Mesenchymal stem cell (in vitro differentiated cells and primary cell): ENCODE measurements at regions not wholly inside any gene's neighbourhood (a gene's known extent, or its start where the extent isn't known, plus 50 kb on each side); places are given as distances from the start of the nearest gene placed in this dataset.
"Not testable (repeated sequence)": the region's sequence is repeated elsewhere in the genome, so short reads cannot be mapped to it uniquely, and the experiment has no call there.

ENCODE experiments used
- DNase-seq: peaks from one replicate; pipeline ENCODE4 v3.0.0-alpha.2; 2013
- H2AFZ ChIP-seq: one replicate; pipeline ENCODE4 v1.6.1; 2013; ENCODE audit warnings: low read depth, mild to moderate bottlenecking, control low read depth, inconsistent platforms, low read length, moderate library complexity
- H2AK5ac ChIP-seq: 2 replicates; pipeline ENCODE4 v1.6.1; 2013; ENCODE audit warnings: low read length, moderate library complexity, mild to moderate bottlenecking, inconsistent platforms; ENCODE audit not compliant: severe bottlenecking
- H2BK120ac ChIP-seq: one replicate; pipeline ENCODE4 v1.6.1; 2013; ENCODE audit warnings: low read depth, mild to moderate bottlenecking, inconsistent platforms, low read length, moderate library complexity
- H2BK12ac ChIP-seq, 2 experiments: one replicate each; pipeline ENCODE4 v1.6.1; 2013; ENCODE audit warnings: inconsistent platforms in 2 of 2, low read length in 2 of 2, mild to moderate bottlenecking in 2 of 2, moderate library complexity in 2 of 2, control low read depth in 1 of 2
- H2BK15ac ChIP-seq: one replicate; pipeline ENCODE4 v1.6.1; 2013; ENCODE audit warnings: mild to moderate bottlenecking, low read depth, inconsistent platforms; ENCODE audit not compliant: poor library complexity, severe bottlenecking
- H2BK5ac ChIP-seq: 2 replicates; pipeline ENCODE4 v1.6.1; 2013; ENCODE audit warnings: low read depth, mild to moderate bottlenecking, low read length, control low read depth, inconsistent platforms; ENCODE audit not compliant: poor library complexity, severe bottlenecking
- H3K14ac ChIP-seq, 2 experiments: one replicate each; pipeline ENCODE4 v1.6.1; 2013; ENCODE audit warnings: inconsistent platforms in 2 of 2, low read length in 2 of 2, control low read depth in 1 of 2, mild to moderate bottlenecking in 1 of 2, moderate library complexity in 1 of 2
- H3K18ac ChIP-seq, 2 experiments: one replicate each; pipeline ENCODE4 v1.6.1; 2013; ENCODE audit warnings: inconsistent platforms in 2 of 2, low read length in 2 of 2, control low read depth in 1 of 2, low read depth in 1 of 2, mild to moderate bottlenecking in 1 of 2
- H3K23ac ChIP-seq, 2 experiments: one replicate each; pipeline ENCODE4 v1.6.1; 2013; ENCODE audit warnings: inconsistent platforms in 2 of 2, low read length in 2 of 2, mild to moderate bottlenecking in 2 of 2, moderate library complexity in 2 of 2, control low read depth in 1 of 2
- H3K27ac ChIP-seq: 2 replicates; pipeline ENCODE4 v1.5.1; 2013; ENCODE audit warnings: mild to moderate bottlenecking, moderate library complexity, low read length, control low read depth, inconsistent platforms; ENCODE audit not compliant: poor library complexity, severe bottlenecking
- H3K27me3 ChIP-seq, 2 experiments: 2 replicates each; pipeline versions ENCODE4 v1.6.1 to v1.7.0; 2013; ENCODE audit warnings: low read length in 2 of 2, mild to moderate bottlenecking in 2 of 2, moderate library complexity in 2 of 2, control low read depth in 1 of 2, inconsistent platforms in 1 of 2; ENCODE audit not compliant: control insufficient read depth in 1 of 2, insufficient read depth in 1 of 2
- H3K36me3 ChIP-seq, 2 experiments: 2 replicates each; pipeline versions ENCODE4 v1.6.1 to v1.7.0; 2013; ENCODE audit warnings: low read length in 2 of 2, control low read depth in 1 of 2, inconsistent platforms in 1 of 2, low read depth in 1 of 2, mild to moderate bottlenecking in 1 of 2; ENCODE audit not compliant: insufficient read depth in 2 of 2, control insufficient read depth in 1 of 2
- H3K4ac ChIP-seq, 2 experiments: one replicate each; pipeline ENCODE4 v1.6.1; 2013; ENCODE audit warnings: inconsistent platforms in 2 of 2, low read length in 2 of 2, mild to moderate bottlenecking in 2 of 2, moderate library complexity in 2 of 2, control low read depth in 1 of 2, low read depth in 1 of 2
- H3K4me1 ChIP-seq: 2 replicates; pipeline ENCODE4 v1.6.1; 2013; ENCODE audit warnings: low read depth, low read length, control low read depth; ENCODE audit not compliant: control insufficient read depth, insufficient read depth
- H3K4me2 ChIP-seq: 2 replicates; pipeline ENCODE4 v1.6.1; 2013; ENCODE audit warnings: low read length, mild to moderate bottlenecking, inconsistent platforms; ENCODE audit not compliant: poor library complexity, severe bottlenecking
- H3K4me3 ChIP-seq, 2 experiments: 2 replicates each; pipeline versions ENCODE4 v1.5.1 to v1.7.0; 2013; ENCODE audit warnings: low read length in 2 of 2, mild to moderate bottlenecking in 2 of 2, control low read depth in 1 of 2, low read depth in 1 of 2; ENCODE audit not compliant: insufficient read depth in 1 of 2
- H3K79me1 ChIP-seq: replicated peaks from 2 replicates; pipeline ENCODE4 v1.6.1; 2013; ENCODE audit warnings: mild to moderate bottlenecking, control low read depth, low read length, inconsistent platforms; ENCODE audit not compliant: poor library complexity, severe bottlenecking
- H3K9ac ChIP-seq: 2 replicates; pipeline ENCODE4 v1.7.0; 2013; ENCODE audit warnings: mild to moderate bottlenecking, low read length, moderate library complexity
- H3K9me3 ChIP-seq: 2 replicates; pipeline ENCODE4 v1.7.0; 2013; ENCODE audit warnings: mild to moderate bottlenecking, low read length; ENCODE audit not compliant: control insufficient read depth
- H4K8ac ChIP-seq: one replicate; pipeline ENCODE4 v1.6.1; 2013; ENCODE audit warnings: inconsistent platforms, mild to moderate bottlenecking, low read length, moderate library complexity
- H4K91ac ChIP-seq: one replicate; pipeline ENCODE4 v1.6.1; 2013; ENCODE audit warnings: mild to moderate bottlenecking, low read length, inconsistent platforms
- WGBS: methylation state at CpG from one replicate; pipeline ENCODE4 v1.1.7; 2013; ENCODE audit warnings: mixed read lengths; 5-methylcytosine and 5-hydroxymethylcytosine counted together

DNA sequence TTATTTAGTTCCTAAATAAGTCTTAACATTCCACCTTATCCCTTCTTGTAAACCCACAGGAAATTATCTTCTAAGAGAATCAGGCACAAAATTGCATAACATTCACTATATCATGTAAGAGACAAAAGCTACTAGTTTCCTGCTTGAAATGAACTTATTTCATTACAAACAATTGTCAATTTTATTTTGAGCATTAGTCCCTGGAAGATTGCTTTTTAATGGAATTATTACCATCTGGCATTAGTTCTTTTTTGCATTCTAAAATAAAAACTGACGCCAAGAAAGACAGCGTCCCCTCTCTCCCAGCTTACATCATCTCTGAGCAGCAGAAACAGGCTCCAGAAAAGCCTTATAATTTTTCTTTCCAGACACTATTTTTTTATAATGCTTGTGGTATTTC, 121.8 kb downstream of the NOC3L start:
- Histone ChIP-seq H2BK12ac (no peak overlapping the region), H3K18ac (no peak overlapping the region), H2BK5ac (no peak overlapping the region), H3K4me3 (no peak overlapping the region), H3K9ac (no peak overlapping the region), H3K36me3 (peaks cover 0 to 1% of the 10 kb centered on the region in 2 experiments), H3K4ac (no peak overlapping the region), H4K8ac (no peak overlapping the region), H3K14ac (no peak overlapping the region), H4K91ac (no peak overlapping the region), H2BK120ac (no peak overlapping the region), H3K4me1 (peaks cover 2% of the 10 kb centered on the region), H3K79me1 (no peaks in the 10 kb centered on the region), H3K23ac (no peak overlapping the region), H2AK5ac (no peak overlapping the region), H3K9me3 (no peaks in the 10 kb centered on the region), H3K27ac (no peak overlapping the region), H2AFZ (no peak overlapping the region), H3K4me2 (no peak overlapping the region), H2BK15ac (no peak overlapping the region), H3K27me3 (no peaks in the 10 kb centered on the region)
- WGBS: 100% methylated on average over 2 of the region's 2 CpGs
- DNase-seq: no peak

- no peak overlapping the region for H3K4me3 ChIP-seq
- 95% methylated on average over 2 of the region's 2 CpGs for WGBS
Observed at GRCh38 chr10:94251098-94251497, 111.6 kb downstream of the NOC3L start.

DNA sequence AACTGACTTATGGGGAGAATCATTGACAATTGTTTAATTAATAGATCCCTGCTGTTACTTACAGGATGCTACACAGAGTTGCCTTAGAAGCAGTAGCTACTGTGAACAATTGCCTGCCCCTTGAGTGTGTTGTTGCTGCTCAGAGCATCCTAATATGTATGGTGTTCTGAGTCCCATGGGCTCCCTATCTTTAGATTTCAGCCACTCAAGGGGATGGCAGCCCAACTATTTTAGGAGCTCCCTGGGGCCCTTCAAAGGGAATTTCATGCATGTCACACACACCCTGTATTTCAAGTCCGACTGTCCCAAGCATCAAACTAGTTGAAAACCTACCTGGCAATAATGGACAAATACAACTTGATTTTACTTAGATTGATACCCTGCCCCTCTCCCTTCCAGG, 111.2 kb downstream of the NOC3L start:
- H2AK5ac ChIP-seq: no peak overlapping the region
- no peak overlapping the region for H3K27ac ChIP-seq
- H2BK5ac ChIP-seq: no peak overlapping the region
- no peak overlapping the region for H2BK120ac ChIP-seq
- H3K27me3 ChIP-seq: no peaks in the 10 kb centered on the region
- no peak for DNase-seq
- H3K9me3 ChIP-seq: no peaks in the 10 kb centered on the region
- H3K23ac ChIP-seq: no peak overlapping the region
- no peaks in the 10 kb centered on the region for H3K4me1 ChIP-seq
- 89% methylated on average over 1 of the region's 1 CpG for WGBS
- H3K4ac ChIP-seq: no peak overlapping the region
- no peak overlapping the region for H3K14ac ChIP-seq
- H3K4me2 ChIP-seq: peak overlapping the region; percentile 21
- H3K18ac ChIP-seq: no peak overlapping the region
- no peak overlapping the region for H4K91ac ChIP-seq
- H3K4me3 ChIP-seq: no peak overlapping the region
- no peak overlapping the region for H2BK15ac ChIP-seq
- no peak overlapping the region for H2AFZ ChIP-seq
- H3K36me3 ChIP-seq: peaks cover 0 to under 1% of the 10 kb centered on the region in 2 experiments
- no peak overlapping the region for H4K8ac ChIP-seq
- no peak overlapping the region for H2BK12ac ChIP-seq
- no peaks in the 10 kb centered on the region for H3K79me1 ChIP-seq
- H3K9ac ChIP-seq: no peak overlapping the region

More at GRCh38 chr10:94251098-94251497, 111.6 kb downstream of the NOC3L start:
- Histone ChIP-seq H2BK15ac (no peak overlapping the region), H3K79me1 (no peaks in the 10 kb centered on the region), H3K27ac (no peak overlapping the region), H3K4ac (no peak overlapping the region), H4K91ac (no peak overlapping the region), H2BK120ac (no peak overlapping the region), H3K4me1 (no peaks in the 10 kb centered on the region), H2AK5ac (no peak overlapping the region), H2BK12ac (no peak overlapping the region), H3K27me3 (no peaks in the 10 kb centered on the region), H4K8ac (no peak overlapping the region), H2BK5ac (no peak overlapping the region), H3K9me3 (no peaks in the 10 kb centered on the region), H3K23ac (no peak overlapping the region), H3K9ac (no peak overlapping the region), H3K4me2 (no peak overlapping the region), H3K18ac (no peak overlapping the region), H3K36me3 (peaks cover 0 to 3% of the 10 kb centered on the region in 2 experiments), H2AFZ (no peak overlapping the region), H3K14ac (no peak overlapping the region)
- no peak for DNase-seq

DNA sequence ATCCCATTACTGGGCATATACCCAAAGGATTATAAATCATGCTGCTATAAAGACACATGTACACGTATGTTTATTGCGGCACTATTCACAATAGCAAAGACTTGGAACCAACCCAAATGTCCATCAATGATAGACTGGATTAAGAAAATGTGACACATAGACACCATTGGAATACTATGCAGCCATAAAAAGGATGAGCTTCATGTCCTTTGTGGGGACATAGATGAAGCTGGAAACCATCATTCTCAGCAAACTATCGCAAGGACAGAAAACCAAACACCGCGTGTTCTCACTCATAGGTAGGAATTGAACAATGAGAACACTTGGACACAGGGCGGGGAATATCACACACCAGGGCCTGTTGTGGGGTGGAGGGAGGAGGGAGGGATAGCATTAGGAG, 105.3 kb downstream of the NOC3L start:
- H3K23ac ChIP-seq, H3K27ac ChIP-seq, H3K9ac ChIP-seq, H3K79me1 ChIP-seq, H2BK120ac ChIP-seq, H3K4me2 ChIP-seq, H3K18ac ChIP-seq, H2AK5ac ChIP-seq, H3K36me3 ChIP-seq, H3K4me1 ChIP-seq, H3K4ac ChIP-seq, DNase-seq, H2BK12ac ChIP-seq, H3K9me3 ChIP-seq, H2AFZ ChIP-seq, H4K91ac ChIP-seq, H3K14ac ChIP-seq, H2BK5ac ChIP-seq, H3K27me3 ChIP-seq, H2BK15ac ChIP-seq, H3K4me3 ChIP-seq, H4K8ac ChIP-seq: not testable (repeated sequence)
- 96% methylated on average over 4 of the region's 6 CpGs for WGBS
